Breast epithelium (tissue), 4 donors: ENCODE measurements at regions not wholly inside any gene's neighbourhood (a gene's known extent, or its start where the extent isn't known, plus 50 kb on each side); places are given as distances from the start of the nearest gene placed in this dataset.

ENCODE experiments used
- DNase-seq, 2 donors: peaks; one replicate each; pipeline ENCODE4 v3.0.0-alpha.2; 2019; ENCODE audit warnings: low spot score in 2 of 2
- H3K27ac ChIP-seq, 2 donors: fragments of 200-600 bp; sonication (generic) in 1 of 2; one replicate each; pipeline ENCODE4 v1.5.1; 2016 to 2019; ENCODE audit warnings: mild to moderate bottlenecking in 1 of 2
- H3K27me3 ChIP-seq, 2 donors: fragments of 200-600 bp; sonication (generic) in 1 of 2; one replicate each; pipeline versions ENCODE4 v1.5.1 to v1.6.0; 2017 to 2019; ENCODE audit warnings: control low read depth in 1 of 2, mild to moderate bottlenecking in 1 of 2
- H3K36me3 ChIP-seq: fragments of 200-600 bp; one replicate; pipeline ENCODE4 v1.5.1; 2019
- H3K4me1 ChIP-seq, 2 donors: fragments of 200-600 bp; sonication (generic); one replicate each; pipeline ENCODE4 v1.5.1; 2016 to 2019; ENCODE audit warnings: control low read depth in 1 of 2
- H3K4me3 ChIP-seq, 3 donors: fragments of 200-600 bp; sonication (generic); 1 replicate in 2 of 3; 2 replicates in 1 of 3; pipeline ENCODE4 v1.5.1; 2016 to 2019; ENCODE audit warnings: mild to moderate bottlenecking in 3 of 3, moderate library complexity in 2 of 3
- H3K9me3 ChIP-seq, 2 donors: fragments of 200-600 bp; sonication (generic) in 1 of 2; one replicate each; pipeline ENCODE4 v1.5.1; 2016 to 2019; ENCODE audit warnings: control low read depth in 1 of 2
- POLR2A ChIP-seq: fragments of 450-650 bp; IDR thresholded peaks from one replicate; pipeline ENCODE4 v1.6.1; 2016; ENCODE audit warnings: antibody characterized with exemption, mild to moderate bottlenecking, moderate library complexity
- POLR2AphosphoS5 ChIP-seq, 3 donors: sonication (generic); formaldehyde crosslinking; IDR thresholded peaks; one replicate each; pipeline ENCODE4 v1.6.1; 2017; ENCODE audit warnings: antibody characterized with exemption in 3 of 3
- intact Hi-C: fragments of 100-400 bp; cut with DNase I; formaldehyde crosslinking; loops from one replicate; pipeline ENCODE4 v1.15.1; 2023; ENCODE audit warnings: low total_unique reads
- TF ChIP-seq, protein P1 (sequence below), 3 donors: fragments of 450-650 bp; IDR thresholded peaks; one replicate each; pipeline ENCODE4 v1.5.1; 2016 to 2017; ENCODE audit warnings: antibody characterized with exemption in 3 of 3, mild to moderate bottlenecking in 3 of 3, moderate library complexity in 3 of 3

DNA sequence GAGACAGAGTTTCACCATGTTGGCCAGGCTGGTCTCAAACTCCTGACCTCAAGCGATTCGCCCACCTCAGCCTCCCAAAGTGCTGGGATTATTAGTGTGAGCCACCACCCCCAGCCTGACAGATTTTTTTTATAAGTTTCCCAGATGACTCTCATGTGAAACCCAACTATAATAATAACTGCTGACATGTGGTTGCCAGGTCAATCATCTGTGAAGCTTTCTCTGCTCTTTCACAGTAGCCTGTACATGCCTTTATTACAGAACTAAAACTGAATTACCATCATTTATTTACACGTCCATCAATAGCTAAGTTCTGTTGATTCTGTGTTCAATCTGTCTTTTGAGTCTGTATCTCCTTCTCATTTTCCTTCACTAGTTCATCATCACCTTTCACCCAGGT, 218.5 kb downstream of the RPS29 start:
- H3K4me3 ChIP-seq, result no peak overlapping the region
- intact Hi-C loops, result no loop called here
- H3K36me3 ChIP-seq, result no peaks in the 10 kb centered on the region
- no peaks in the 10 kb centered on the region for H3K9me3 ChIP-seq
- no peak for TF ChIP-seq POLR2A
- TF ChIP-seq, protein P1, sequence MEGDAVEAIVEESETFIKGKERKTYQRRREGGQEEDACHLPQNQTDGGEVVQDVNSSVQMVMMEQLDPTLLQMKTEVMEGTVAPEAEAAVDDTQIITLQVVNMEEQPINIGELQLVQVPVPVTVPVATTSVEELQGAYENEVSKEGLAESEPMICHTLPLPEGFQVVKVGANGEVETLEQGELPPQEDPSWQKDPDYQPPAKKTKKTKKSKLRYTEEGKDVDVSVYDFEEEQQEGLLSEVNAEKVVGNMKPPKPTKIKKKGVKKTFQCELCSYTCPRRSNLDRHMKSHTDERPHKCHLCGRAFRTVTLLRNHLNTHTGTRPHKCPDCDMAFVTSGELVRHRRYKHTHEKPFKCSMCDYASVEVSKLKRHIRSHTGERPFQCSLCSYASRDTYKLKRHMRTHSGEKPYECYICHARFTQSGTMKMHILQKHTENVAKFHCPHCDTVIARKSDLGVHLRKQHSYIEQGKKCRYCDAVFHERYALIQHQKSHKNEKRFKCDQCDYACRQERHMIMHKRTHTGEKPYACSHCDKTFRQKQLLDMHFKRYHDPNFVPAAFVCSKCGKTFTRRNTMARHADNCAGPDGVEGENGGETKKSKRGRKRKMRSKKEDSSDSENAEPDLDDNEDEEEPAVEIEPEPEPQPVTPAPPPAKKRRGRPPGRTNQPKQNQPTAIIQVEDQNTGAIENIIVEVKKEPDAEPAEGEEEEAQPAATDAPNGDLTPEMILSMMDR (IDR thresholded peaks at IDR 0.05), result no peak
- H3K27ac ChIP-seq, result no peak overlapping the region
- H3K4me1 ChIP-seq, result no peaks in the 10 kb centered on the region
- no peaks in the 10 kb centered on the region for H3K27me3 ChIP-seq
- DNase-seq, result no peak

GRCh38 chr14:49366416-49366815, 219.8 kb downstream of the RPS29 start:
- Histone ChIP-seq H3K9me3 (no peaks in the 10 kb centered on the region), H3K4me1 (no peaks in the 10 kb centered on the region), H3K36me3 (no peaks in the 10 kb centered on the region), H3K4me3 (no peak overlapping the region), H3K27me3 (no peaks in the 10 kb centered on the region), H3K27ac (no peak overlapping the region)
- intact Hi-C loops, result no loop called here
- no peak for DNase-seq
- no peak for TF ChIP-seq POLR2A

- no peak overlapping the region for H3K27ac ChIP-seq
- no peak for TF ChIP-seq POLR2A
- TF ChIP-seq, protein P1 (IDR thresholded peaks at IDR 0.05), result no peak
- TF ChIP-seq POLR2AphosphoS5 (IDR thresholded peaks at IDR 0.05), result no peak
- H3K4me1 ChIP-seq, result no peaks in the 10 kb centered on the region
- H3K27me3 ChIP-seq, result no peaks in the 10 kb centered on the region
- intact Hi-C loops, result no loop called here
- H3K9me3 ChIP-seq, result peaks cover 0 to 6% of the 10 kb centered on the region in 2 donors
- no peak overlapping the region for H3K4me3 ChIP-seq
- no peaks in the 10 kb centered on the region for H3K36me3 ChIP-seq
- no peak for DNase-seq
Measured at GRCh38 chr14:49364752-49365117, 221.4 kb downstream of the RPS29 start.

GRCh38 chr14:49363821-49364751, 222.1 kb downstream of the RPS29 start:
- no peak for DNase-seq
- Histone ChIP-seq H3K36me3 (no peaks in the 10 kb centered on the region), H3K27me3 (no peaks in the 10 kb centered on the region), H3K4me1 (no peaks in the 10 kb centered on the region), H3K4me3 (no peak overlapping the region), H3K27ac (no peak overlapping the region), H3K9me3 (peaks cover 0 to 6% of the 10 kb centered on the region in 2 donors)
- intact Hi-C loops, result no loop called here
- TF ChIP-seq POLR2A (no peak), POLR2AphosphoS5 (IDR thresholded peaks at IDR 0.05) (no peak)
- TF ChIP-seq, protein P1 (IDR thresholded peaks at IDR 0.05), result no peak

DNA sequence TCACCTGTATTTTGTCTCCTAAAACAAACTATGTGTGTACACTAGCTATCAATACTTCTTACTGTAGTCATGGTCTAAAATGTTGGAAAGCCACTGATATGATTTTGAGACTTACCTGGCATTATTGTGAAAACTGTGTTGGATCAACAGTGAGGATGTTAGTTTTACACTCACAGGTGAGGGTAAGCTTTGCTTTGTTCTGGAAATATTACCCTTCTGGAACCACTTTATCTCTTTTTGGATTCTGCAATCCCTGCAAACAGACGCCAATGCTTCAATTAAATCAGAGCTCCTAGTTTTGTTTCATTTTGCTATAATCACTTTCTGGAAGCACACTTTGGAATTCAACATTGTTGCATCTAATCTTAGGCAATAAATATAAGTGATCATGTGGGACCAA, 223.3 kb downstream of the RPS29 start:
- Histone ChIP-seq H3K27me3 (no peaks in the 10 kb centered on the region), H3K27ac (no peak overlapping the region)

DNA sequence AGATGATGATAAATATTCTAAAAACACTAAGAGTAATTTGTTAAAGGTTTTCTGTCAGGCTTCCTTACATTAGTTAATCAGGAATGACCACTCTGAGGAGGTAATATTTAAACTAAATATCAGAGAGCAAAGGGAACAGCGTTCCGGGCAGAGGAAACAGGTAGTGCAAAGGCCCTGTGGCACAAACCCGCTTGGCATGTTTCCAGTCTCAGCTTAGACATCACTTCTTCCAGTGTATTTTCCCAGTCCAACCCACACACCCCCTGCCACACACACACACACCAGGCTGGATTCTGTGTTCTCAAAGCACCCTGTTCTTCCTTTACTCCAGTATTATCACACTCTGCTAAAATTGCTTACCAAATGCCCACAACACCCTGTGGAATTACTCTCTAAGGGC, 247.1 kb downstream of the RPS29 start:
- H3K27ac ChIP-seq, result no peak overlapping the region
- H3K36me3 ChIP-seq, result no peaks in the 10 kb centered on the region
- H3K27me3 ChIP-seq, result no peaks in the 10 kb centered on the region
- no peaks in the 10 kb centered on the region for H3K4me1 ChIP-seq
- no peak overlapping the region for H3K4me3 ChIP-seq
- H3K9me3 ChIP-seq, result no peaks in the 10 kb centered on the region
- intact Hi-C loops, result no loop called here
- no peak for DNase-seq
- TF ChIP-seq POLR2AphosphoS5 (IDR thresholded peaks at IDR 0.05), result no peak
- TF ChIP-seq POLR2A, result no peak
- TF ChIP-seq, protein P1 (IDR thresholded peaks at IDR 0.05), result no peak

More for the DNA sequence above, 223.3 kb downstream of the RPS29 start:
- Histone ChIP-seq H3K4me1 (no peaks in the 10 kb centered on the region), H3K9me3 (peaks cover 0 to 6% of the 10 kb centered on the region in 2 donors), H3K4me3 (no peak overlapping the region), H3K36me3 (no peaks in the 10 kb centered on the region)
- intact Hi-C loops, result no loop called here
- no peak for TF ChIP-seq POLR2AphosphoS5 (IDR thresholded peaks at IDR 0.05)
- no peak for TF ChIP-seq POLR2A
- no peak for DNase-seq
